RCC 7860 (cell line): ENCODE measurements at regions not wholly inside any gene's neighbourhood (a gene's known extent, or its start where the extent isn't known, plus 50 kb on each side); places are given as distances from the start of the nearest gene placed in this dataset.
A peak's percentile ranks its signal among the peaks of the same experiment; 100 is the strongest.

Experiments used
- DNase-seq: peaks from one replicate; pipeline ENCODE4 v3.0.0-alpha.2; 2015; ENCODE audit warnings: low spot score
- FAIRE-seq: peaks from 2 replicates; lab custom pipeline; 2012; peaks lifted over from hg19 to GRCh38; lab: Jason Lieb, UNC

DNA sequence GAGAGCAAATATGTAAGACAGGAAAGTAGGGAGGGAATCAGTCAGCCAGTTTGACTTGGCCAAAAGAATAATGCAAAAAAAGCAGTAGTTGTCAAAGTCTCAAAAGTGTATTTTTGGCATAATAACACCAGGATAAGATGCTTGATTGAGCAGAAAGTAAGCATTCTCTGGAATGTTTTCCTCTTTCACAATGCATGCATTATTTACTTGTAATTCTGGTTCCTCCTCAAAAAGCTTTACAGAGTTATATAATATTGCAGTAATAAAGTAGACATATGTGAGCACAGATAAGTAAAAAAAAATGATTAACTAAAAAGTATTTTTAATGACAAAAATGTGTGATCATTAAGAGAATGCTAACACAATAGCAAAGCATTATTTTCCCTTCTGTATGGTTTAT lies 285.9 kb upstream of the BCHE start:
- no peak for FAIRE-seq

DNA sequence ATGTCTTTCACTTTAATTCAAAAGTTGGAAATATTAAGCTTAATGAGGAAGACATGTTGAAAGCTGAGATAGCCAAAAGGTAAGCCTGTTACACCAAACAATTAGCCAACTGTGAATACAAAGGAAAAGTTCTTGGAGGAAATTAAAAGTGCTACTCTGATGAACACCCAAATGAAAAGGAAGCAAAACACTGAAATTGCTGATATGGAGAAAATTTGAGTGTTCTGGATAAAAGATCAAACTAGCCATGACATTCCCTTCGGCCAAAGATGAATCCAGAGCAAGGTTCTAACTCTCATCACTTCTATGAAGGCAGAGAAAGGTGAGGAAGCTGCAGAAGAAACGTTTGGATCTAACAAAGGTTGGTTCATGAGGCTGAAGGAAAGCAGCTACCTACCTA lies 280.8 kb upstream of the BCHE start:
- DNase-seq, result no peak
- FAIRE-seq, result no peak

More for the DNA sequence above, 285.9 kb upstream of the BCHE start:
- DNase-seq, result no peak

DNA sequence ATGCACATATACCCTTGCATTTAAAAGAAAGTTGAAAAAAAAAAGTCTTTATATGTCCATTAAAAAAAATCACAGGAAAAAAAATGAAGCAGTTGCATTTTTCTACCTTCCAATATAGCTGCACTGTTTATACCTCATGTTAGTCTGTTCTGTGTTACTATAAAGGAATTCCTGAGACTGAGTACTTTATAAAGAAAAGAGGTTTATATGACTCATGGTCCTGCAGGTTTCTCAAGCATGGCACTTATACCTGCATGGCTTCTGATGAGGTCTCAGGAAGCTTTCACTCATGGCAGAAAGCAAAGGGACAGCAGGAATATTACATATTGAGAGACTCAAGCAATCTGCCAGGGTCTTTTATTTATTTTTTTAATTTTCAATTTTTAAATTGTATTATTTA lies 277.2 kb upstream of the BCHE start:
- FAIRE-seq (no peak), DNase-seq (no peak)

DNA sequence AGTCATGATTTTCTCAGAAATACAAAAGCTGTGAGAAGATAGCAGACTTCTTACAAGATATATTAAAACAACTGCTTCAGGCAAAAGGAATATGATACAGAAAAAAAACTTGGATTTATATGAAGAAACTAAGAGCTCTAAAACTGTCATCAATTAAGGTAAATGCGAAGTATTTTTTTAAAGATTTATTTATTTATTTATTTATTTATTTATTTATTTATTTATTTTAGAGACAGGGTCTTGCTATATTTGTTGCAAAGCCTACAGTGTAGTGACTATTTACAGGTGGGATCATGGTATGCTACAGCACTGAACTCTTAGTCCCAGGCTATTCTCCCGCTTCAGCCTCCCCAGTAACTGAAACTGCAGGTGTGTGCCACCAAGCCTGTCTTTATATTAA lies 274.3 kb upstream of the BCHE start:
- FAIRE-seq, result no peak

GRCh38 chr3:166110102-166110501 lies 272.9 kb upstream of the BCHE start:
- FAIRE-seq (no peak), DNase-seq (no peak)

More for the DNA sequence above, 274.3 kb upstream of the BCHE start:
- DNase-seq, result no peak

DNA sequence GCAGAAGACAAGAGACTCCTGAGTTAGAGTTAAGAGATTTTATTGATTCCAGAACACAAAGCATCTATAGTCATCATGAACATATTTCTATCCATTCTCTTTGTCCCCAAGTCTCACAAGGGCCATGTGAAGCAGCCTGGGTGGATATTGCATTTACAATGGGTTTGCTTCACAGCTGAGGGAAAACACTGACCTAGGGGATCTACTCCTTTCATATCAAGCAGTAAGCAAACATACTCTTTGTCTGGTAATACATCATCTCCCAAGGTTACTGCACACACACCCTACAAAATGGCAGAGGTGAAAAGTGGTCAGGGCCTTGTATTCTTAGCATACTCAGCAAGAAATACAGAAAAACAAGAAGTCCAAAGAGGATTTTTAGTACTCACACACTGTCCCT lies 267.7 kb upstream of the BCHE start:
- FAIRE-seq, result no peak

DNA sequence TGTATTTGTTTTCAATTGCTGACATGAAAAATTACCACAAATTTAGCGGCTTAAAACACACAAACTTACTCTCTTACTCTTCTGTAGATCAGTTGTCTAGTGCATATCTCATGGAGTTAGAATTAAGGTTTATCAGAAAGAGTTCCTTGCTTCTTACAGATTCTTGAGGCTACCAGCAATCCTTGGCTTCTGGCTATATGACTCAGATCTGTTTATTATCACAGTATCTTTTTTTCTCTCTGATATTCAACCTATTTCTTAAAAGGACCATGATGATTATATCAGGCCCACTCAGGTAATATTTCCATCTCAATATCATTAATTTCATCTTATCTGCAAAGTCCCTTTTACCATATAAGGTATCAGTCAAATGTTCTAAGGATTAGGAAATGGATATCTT lies 263.5 kb upstream of the BCHE start:
- no peak for DNase-seq
- no peak for FAIRE-seq

More for the DNA sequence above, 267.7 kb upstream of the BCHE start:
- no peak for DNase-seq

GRCh38 chr3:166089575-166089974 lies 252.4 kb upstream of the BCHE start:
- DNase-seq, result no peak

DNA sequence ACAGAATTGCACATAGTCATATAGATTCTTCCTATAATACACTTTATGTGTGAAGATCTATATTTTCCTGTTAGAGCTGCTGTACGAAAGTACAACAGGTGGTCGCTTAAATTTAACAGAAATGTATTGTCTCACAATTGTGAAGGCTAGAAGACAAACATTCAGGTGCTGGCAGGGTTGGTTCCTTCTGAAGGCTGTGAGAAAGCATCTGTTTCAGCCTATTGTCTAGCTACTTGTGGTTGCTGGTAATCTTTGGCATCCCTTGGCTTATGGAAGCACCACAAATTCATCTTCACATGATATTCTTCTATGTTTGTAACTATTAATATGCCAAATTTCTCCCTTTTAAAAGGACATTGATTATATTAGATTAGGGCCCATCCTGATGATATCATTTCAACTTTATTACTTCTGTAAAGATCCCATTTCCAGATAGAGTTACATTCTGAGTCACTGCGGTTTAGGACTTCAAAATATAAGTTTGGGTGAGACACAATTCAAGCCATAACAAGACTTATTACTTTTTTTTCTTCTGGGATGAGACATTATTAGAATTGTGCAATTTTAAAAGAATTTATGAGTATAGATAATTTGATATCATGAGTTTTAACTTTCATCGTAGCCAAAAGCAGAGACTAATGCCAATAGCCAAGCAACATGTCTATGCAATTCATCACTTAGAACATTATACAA lies 248.1 kb upstream of the BCHE start:
- FAIRE-seq (no peak), DNase-seq (no peak)

More at GRCh38 chr3:166089575-166089974, 252.4 kb upstream of the BCHE start:
- FAIRE-seq, result no peak

- FAIRE-seq, result no peak
- DNase-seq, result no peak
These were observed 242.9 kb upstream of the BCHE start for GRCh38 chr3:166080096-166080495.

GRCh38 chr3:166071831-166072230 lies 234.6 kb upstream of the BCHE start:
- no peak for DNase-seq
- FAIRE-seq, result no peak

GRCh38 chr3:166064476-166064875 lies 227.3 kb upstream of the BCHE start:
- no peak for DNase-seq
- FAIRE-seq, result no peak

DNA sequence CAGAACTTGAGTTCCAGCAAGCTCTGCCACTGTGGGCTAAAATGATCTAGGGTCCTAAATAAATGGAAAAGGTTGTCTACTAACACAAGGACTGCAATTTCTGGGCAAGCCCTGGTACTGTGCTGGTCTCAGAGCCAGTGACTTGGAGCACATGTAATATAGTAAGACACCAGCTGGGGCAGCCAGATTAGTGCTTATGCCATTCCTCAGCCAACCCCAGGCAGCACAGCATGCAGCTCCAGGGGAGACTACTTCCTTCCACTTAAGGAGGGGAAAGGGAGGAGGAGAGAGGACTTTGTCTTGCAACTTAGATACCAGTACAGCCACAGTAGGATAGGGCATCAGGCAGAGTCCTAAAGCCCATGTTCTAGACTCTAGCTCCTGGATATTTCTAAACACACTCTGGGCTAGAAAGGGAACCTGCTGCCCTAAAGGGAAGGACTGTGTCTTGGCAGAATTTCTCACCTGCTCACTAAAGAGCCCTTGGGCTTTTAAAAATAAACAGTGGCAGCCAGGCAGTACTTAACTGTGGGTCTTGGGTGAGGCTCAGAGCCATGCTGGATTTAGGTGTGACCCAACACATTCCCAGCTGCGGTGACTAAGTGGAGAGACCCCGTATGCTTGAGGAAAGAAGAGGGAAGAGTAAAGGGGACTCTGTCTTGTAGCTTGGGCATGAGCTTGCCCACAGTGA lies 223.7 kb upstream of the BCHE start:
- FAIRE-seq (no peak), DNase-seq (no peak)

GRCh38 chr3:166052440-166052839 lies 215.2 kb upstream of the BCHE start:
- no peak for FAIRE-seq
- no peak for DNase-seq

DNA sequence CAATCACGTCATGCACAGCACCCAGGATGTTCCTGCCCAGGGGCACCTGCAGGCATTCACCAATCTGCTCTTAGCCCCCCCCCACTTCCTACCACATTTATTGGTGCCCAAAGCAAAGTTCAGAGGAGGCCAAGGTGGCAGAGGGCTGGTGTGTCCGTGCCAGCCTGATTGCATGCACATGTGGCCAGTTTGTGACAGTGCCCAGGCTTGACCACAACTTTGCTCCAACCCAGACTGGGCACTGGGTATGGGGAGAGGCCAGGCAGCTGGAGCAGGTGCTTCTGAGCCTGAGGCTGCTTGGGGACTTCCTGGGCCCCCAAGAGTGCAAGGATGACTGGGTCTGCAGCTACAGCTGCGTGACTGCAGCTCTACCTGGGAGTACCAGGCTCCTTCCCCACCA lies 192.3 kb upstream of the BCHE start:
- FAIRE-seq (no peak), DNase-seq (no peak)

GRCh38 chr3:166013073-166013679 lies 176.0 kb upstream of the BCHE start:
- no peak for DNase-seq
- peak; percentile 83 for FAIRE-seq

GRCh38 chr3:166011771-166012170 lies 174.5 kb upstream of the BCHE start:
- no peak for FAIRE-seq
- DNase-seq, result no peak

- no peak for DNase-seq
- no peak for FAIRE-seq
These were observed 167.9 kb upstream of the BCHE start for GRCh38 chr3:166005126-166005525.

DNA sequence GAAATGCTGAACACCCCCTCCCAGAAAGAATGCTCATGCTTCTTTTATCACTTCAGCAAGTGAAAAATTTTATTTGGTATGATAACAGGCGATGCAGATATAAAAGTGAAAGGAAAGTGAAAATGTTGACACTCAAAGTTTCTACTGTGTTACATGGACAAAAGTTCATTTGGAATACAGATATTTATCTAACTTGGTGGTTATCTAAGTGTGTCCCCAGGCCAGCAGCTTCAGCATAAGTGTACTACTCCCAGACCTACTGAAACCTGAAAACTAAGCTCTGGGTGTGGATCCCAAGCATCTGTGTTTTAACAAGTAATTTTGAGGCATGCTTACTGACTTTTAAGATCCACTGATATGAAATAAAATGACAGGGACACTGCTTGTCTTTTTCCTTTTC lies 157.1 kb upstream of the BCHE start:
- FAIRE-seq (no peak), DNase-seq (no peak)

GRCh38 chr3:165984589-165984988 lies 147.4 kb upstream of the BCHE start:
- no peak for FAIRE-seq

GRCh38 chr3:165983284-165983683 lies 146.1 kb upstream of the BCHE start:
- FAIRE-seq (no peak), DNase-seq (no peak)

More at GRCh38 chr3:165984589-165984988, 147.4 kb upstream of the BCHE start:
- DNase-seq, result no peak

DNA sequence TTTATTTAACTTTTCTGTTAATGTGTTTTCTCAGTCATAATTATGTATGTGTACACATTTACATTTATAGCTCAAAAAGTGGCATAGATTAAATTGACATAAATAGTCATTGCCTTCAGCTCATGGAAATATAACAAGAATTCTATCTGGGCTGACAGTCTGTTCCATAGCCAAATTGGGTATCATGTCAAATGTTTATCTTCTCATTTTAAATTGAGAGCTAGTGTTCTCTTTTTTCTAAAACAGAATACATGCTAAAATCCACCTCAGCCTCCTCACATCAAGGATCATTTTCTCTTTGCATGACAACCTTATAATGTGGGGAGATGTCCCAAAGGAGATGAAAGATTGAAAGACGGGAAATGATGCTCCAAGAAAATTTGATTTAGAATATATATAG lies 144.1 kb upstream of the BCHE start:
- no peak for FAIRE-seq
- DNase-seq, result no peak
